Neural cell (in vitro differentiated cells): ENCODE measurements at regions not wholly inside any gene's neighbourhood (a gene's known extent, or its start where the extent isn't known, plus 50 kb on each side); places are given as distances from the start of the nearest gene placed in this dataset.

Experiments
- small RNA-seq, 3 experiments: library from RNA; depleted of rRNA; stranded (forward); fragments of <200 nt; gene quantifications; one replicate each; pipeline ENCODE3, GENCODE V24; 2012

Small RNA genes in the stretch of these regions (small RNA-seq; reads per million reads assigned to genes)
- 0 reads per million in 3 experiments for gene MRPS36P2
